B cell (primary cell): ENCODE measurements at regions not wholly inside any gene's neighbourhood (a gene's known extent, or its start where the extent isn't known, plus 50 kb on each side); places are given as distances from the start of the nearest gene placed in this dataset.

Experiments
- CTCF ChIP-seq: fragments of 200-600 bp; IDR thresholded peaks from one replicate; pipeline ENCODE4 v1.8.0; 2022; ENCODE audit warnings: antibody characterized with exemption, mild to moderate bottlenecking
- EZH2 ChIP-seq: IDR thresholded peaks from 2 replicates; pipeline ENCODE4 v1.6.1; 2012; ENCODE audit warnings: borderline replicate concordance, low read depth, mild to moderate bottlenecking, moderate library complexity, low read length; ENCODE audit not compliant: insufficient read depth, poor library complexity, severe bottlenecking

- no peak for TF ChIP-seq CTCF
- no peak for TF ChIP-seq EZH2
Observed at GRCh38 chr17:77790143-77790829, 168.2 kb upstream of the TNRC6C start.
